ENCODE measurements at regions not wholly inside any gene's neighbourhood (a gene's known extent, or its start where the extent isn't known, plus 50 kb on each side); places are given as distances from the start of the nearest gene placed in this dataset.
"Not testable (repeated sequence)": the region's sequence is repeated elsewhere in the genome, so short reads cannot be mapped to it uniquely, and the experiment has no call there.

- DNase-seq: no peak
These were observed 55.1 kb downstream of the SOX9 start for GRCh38 chr17:72175787-72176515.

- no peak for DNase-seq
These were observed 55.7 kb downstream of the SOX9 start for GRCh38 chr17:72176516-72176851.

DNA sequence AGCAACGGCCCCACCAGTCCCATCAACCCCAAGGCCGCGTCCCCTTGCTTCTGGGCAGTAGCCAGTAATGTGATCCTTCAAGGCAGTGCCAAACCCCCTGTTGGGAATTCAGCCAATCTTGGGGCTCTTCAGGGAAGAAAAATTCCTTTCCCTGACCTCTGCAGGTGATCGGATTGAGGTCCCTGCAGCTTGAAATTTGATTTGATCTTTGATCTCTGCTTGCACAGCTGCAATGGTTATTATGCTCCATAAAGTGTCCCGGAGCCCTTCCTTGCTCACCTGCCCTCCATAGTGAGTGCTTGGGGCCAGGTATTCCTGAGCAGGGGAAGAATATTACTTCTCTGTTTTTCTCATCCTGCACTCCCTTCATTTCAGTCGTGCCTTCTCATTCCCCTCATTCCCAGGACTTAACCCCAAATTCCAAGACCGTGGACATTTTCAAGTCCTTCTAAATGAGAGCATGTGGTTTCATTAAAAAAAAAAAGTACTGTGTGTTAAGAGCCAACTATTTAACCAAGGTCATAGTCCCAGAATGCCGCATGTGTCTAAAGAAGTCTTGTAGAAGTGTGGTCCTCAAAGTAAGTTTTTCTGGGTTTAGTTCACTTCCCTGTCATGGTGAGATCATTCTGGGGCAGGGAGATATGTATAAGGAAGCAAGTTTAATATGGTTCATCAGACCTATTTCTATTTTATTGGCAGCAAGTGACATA lies 56.3 kb downstream of the SOX9 start:
- no peak for DNase-seq

DNA sequence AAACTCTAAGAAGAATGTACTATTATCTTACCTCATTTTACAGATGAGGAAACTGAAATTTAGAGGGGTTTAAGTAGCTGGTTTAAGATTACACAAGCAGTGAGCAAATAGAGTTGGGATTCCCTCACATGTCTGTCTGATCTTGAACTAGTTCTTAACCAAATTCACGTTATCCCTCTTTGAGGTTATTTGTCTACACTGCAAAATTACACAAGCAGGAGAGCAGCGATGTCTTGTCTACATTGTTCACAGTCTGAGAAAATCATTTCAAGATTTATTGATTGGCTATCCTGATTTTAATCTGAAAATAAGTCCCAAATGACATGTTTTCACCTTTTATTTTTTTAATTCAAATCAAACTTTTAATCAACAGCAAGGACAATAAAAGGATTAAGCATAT lies 56.9 kb downstream of the SOX9 start:
- no peak for DNase-seq

- no peak for DNase-seq
These were observed 61.6 kb downstream of the SOX9 start for GRCh38 chr17:72182371-72182873.

DNA sequence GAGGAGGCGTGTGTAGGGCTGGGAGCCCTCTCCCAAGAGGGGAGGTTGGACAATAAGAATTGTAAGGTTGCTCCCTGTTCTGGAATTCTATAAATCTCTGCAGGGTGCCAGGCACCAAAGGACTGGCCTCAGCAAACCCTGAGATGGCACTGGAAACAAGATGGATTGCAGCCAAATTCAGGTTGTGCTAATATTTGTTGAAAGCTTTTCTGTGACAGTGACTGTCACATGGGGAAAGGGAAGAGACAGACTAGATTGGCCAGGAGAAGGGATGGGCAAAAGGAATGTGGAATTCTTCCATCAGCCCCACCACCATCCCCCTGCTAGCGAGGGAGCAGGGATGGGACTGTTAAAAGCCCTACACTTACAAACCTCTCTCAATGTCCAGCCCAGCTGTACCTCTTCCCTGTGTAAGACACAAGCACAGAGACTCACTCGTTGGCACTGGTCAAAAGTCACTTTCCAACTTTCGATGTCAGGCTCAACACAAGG lies 62.4 kb downstream of the SOX9 start:
- no peak for DNase-seq

GRCh38 chr17:72184805-72185204 lies 64.0 kb downstream of the SOX9 start:
- no peak for DNase-seq

DNA sequence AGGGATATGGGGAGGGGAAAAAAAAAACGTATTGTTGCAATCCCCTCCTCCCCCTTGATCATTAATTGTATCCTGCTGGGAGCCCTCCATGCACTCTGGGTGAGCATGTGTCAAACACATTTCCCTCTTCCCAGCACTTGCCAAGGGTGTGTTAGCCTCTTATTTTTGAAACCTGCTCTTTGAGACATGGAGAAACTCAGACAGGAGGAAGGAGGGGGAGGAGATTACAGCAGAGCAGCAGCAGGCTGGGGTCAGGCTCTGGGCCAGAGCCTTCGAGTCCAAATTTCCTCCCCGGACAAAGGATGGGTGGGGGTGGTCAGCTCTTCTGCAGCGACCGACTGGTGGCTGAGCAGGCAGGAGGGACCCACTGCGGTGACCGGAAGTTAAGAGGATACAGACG lies 64.7 kb downstream of the SOX9 start:
- DNase-seq: no peak

GRCh38 chr17:72187556-72187955 lies 66.7 kb downstream of the SOX9 start:
- no peak for DNase-seq

GRCh38 chr17:72188801-72189200 lies 68.0 kb downstream of the SOX9 start:
- DNase-seq: no peak

GRCh38 chr17:72189768-72190593 lies 69.2 kb downstream of the SOX9 start:
- DNase-seq: no peak

DNA sequence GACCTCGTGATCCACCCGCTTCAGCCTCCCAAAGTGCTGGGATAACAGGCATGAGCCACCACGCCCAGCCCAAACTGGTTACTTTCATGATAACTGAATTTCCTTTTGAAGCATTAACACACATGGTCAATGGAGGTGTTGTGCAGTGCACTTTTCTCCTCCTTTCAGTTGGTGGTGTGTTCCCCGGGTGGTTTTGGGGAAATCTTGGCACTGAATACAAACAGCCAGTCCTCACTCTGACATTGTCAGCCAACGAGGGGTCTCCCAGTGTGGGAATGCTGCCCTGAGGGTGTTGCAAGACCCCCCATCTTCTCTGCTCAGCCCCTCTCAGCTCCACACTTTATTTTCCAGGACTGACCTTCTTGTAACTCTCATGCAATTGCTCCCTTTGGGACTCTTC lies 70.5 kb downstream of the SOX9 start:
- no peak for DNase-seq

DNA sequence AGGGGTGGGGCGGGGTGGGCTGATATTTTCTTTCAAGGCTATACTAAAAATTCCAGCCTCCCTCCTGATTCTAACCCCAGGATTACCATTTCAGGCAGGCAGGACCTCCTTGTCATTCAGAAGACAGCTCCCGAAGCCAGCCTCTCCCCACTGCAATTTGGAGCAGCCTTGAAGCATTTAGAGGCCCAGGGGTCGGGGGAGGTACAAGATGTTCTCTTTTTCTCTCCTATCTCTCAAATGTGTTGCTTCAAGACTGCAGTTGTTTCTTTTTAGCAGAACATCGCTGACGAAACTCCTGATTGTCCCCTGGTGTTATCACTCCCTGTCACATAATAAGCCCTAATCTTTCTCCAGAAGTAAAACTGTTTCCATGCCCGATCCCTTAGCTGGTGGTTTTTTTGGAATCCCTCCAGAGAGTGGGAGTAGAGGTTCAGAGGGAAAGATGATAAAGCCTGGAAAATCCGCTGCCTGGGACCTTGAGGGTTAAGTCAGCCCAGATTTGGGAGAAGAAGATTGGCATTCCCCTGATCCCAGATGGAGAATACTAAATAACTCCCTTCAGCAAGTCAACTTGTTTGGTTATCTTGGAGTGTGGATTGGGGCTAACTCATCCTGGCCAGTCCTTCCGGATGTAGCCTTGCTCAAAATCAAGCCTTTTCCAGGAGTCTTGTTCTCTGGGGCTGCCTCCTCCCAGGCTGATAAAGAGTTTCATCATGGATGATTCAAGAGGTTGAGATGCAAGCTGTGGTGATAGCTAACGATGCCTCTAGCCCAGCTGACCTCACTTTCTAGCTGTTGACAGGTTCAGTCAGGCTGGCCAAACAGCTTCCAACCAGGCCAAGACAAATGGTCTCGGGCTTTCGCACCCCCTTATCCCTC lies 71.3 kb downstream of the SOX9 start:
- DNase-seq: no peak

- no peak for DNase-seq
These were observed 72.0 kb downstream of the SOX9 start for GRCh38 chr17:72192800-72193192.

- no peak for DNase-seq
These were observed 72.7 kb downstream of the SOX9 start for GRCh38 chr17:72193391-72194106.

GRCh38 chr17:72194107-72194440 lies 73.3 kb downstream of the SOX9 start:
- not testable (repeated sequence) for DNase-seq

- DNase-seq: no peak
These were observed 78.4 kb downstream of the SOX9 start for GRCh38 chr17:72199256-72199655.

DNA sequence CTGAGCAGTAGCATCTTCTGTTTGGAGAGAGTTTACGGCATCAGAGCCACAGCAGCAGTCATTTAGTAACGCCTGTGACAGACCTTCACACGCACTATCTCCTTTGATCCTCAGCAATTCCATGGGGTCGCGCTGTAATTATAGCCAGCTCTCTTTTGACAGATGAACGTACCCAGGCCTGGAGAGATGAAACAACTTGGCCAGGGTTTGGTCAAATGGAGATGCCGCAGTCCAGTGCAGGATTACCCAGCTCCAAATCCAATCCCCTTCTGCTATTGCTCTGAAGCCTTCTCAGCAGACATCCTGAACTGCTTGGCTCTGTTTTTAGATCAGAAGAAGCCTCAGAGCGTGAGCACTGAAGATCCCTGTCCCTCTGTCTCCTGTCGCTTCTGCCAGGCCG lies 83.9 kb downstream of the SOX9 start:
- DNase-seq: no peak

DNA sequence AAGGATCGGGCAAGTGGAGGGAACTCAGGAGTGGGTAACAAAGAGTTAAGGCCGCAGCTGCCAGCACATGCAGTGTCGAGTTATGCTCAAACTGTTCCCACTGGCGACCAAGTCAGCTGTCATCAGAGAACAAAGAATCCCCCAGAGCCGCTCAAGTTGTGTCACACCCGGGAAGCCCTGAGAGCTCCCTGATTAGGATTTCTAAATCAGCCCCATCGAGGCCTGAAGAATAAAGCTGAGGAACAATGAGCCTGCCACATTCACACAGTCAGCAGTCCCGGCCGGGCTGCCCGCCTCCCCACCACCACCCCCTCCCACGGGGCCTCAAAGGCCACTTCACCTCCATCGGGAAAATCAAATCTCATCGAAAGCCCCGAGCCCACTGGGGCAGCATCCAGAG lies 84.5 kb downstream of the SOX9 start:
- no peak for DNase-seq

GRCh38 chr17:72205822-72206221 lies 85.0 kb downstream of the SOX9 start:
- no peak for DNase-seq

- DNase-seq: no peak
These were observed 85.6 kb downstream of the SOX9 start for GRCh38 chr17:72206376-72206775.

DNA sequence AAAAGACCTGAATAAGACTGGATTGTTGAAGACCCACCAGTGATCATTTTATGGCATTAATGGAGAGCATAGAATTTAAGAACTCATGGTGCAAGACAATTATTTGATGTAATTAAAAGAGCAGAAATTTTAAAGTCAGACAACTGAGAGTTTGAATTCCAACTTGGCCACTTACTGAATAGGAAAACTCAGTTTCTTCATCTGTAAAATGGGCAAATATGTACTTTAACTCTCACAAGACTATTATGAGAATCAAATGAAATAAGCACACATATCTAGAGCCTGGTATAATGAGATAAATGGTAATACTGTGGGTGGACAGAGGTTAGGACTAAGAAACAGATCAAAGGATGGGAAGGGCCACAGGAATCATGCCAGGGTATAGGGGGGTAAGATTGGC lies 88.0 kb downstream of the SOX9 start:
- DNase-seq: no peak
